Erythroblast (primary cell): ENCODE measurements at regions not wholly inside any gene's neighbourhood (a gene's known extent, or its start where the extent isn't known, plus 50 kb on each side); places are given as distances from the start of the nearest gene placed in this dataset.

Experiments used
- GATA1 ChIP-seq: IDR thresholded peaks from 2 replicates; pipeline ENCODE4 v1.6.1; 2011; ENCODE audit warnings: low read depth, mild to moderate bottlenecking, control low read depth, low read length, moderate library complexity
- POLR2A ChIP-seq: IDR thresholded peaks from 2 replicates; pipeline ENCODE4 v1.6.1; 2011; ENCODE audit warnings: mild to moderate bottlenecking, low read length

- no peak for TF ChIP-seq POLR2A
- TF ChIP-seq GATA1 = no peak
These were observed 985.6 kb downstream of the EPHA3 start for GRCh38 chr3:90092994-90093393.
